HepG2 (cell line): ENCODE measurements at regions not wholly inside any gene's neighbourhood (a gene's known extent, or its start where the extent isn't known, plus 50 kb on each side); places are given as distances from the start of the nearest gene placed in this dataset.

Experiments used
- CEBPB ChIP-seq: IDR thresholded peaks from 2 replicates; pipeline ENCODE4 v1.6.1; 2011; ENCODE audit warnings: low read depth, low read length, improper control_type of control experiment, borderline replicate concordance
- HOXD1 ChIP-seq: sonication (generic); formaldehyde crosslinking; IDR thresholded peaks from 2 replicates; pipeline ENCODE4 v1.5.0; 2020; ENCODE audit warnings: missing genetic modification reagents
- LCORL ChIP-seq, 2 experiments: fragments of 450-650 bp in 1 of 2; sonication (generic) in 1 of 2; formaldehyde crosslinking in 1 of 2; IDR thresholded peaks; 2 replicates each; pipeline versions ENCODE4 v1.5.0 to v1.6.1; 2017 to 2020; ENCODE audit warnings: antibody characterized with exemption in 1 of 2, missing genetic modification reagents in 1 of 2
- MTF2 ChIP-seq: sonication (generic); formaldehyde crosslinking; IDR thresholded peaks from 2 replicates; pipeline ENCODE4 v1.5.0; 2020; ENCODE audit warnings: missing genetic modification reagents, borderline replicate concordance
- SOX13 ChIP-seq, 3 experiments: fragments of 450-650 bp in 1 of 3; sonication (generic) in 1 of 3; formaldehyde crosslinking in 1 of 3; IDR thresholded peaks in 2 of 3; conservative IDR thresholded peaks in 1 of 3; 2 replicates each; pipeline versions ENCODE4 v1.5.0 to v1.6.1; 2016 to 2020; ENCODE audit warnings: antibody characterized with exemption in 1 of 3, mild to moderate bottlenecking in 1 of 3, missing compliant biosample characterization in 1 of 3, missing genetic modification reagents in 1 of 3, moderate library complexity in 1 of 3
- SP4 ChIP-seq: sonication (generic); formaldehyde crosslinking; IDR thresholded peaks from 2 replicates; pipeline ENCODE4 v1.8.1; 2023; ENCODE audit warnings: mild to moderate bottlenecking, missing genetic modification reagents
- SRSF9 ChIP-seq: fragments of 200-400 bp; formaldehyde crosslinking; IDR thresholded peaks from 2 replicates; pipeline ENCODE4 v1.6.1; 2018; ENCODE audit warnings: borderline replicate concordance, mild to moderate bottlenecking, low read depth, low read length; ENCODE audit not compliant: insufficient read depth, poor library complexity, severe bottlenecking
- TBP ChIP-seq: sonication (generic); formaldehyde crosslinking; IDR thresholded peaks from 2 replicates; pipeline ENCODE4 v1.5.0; 2020; ENCODE audit warnings: missing genetic modification reagents
- TRIM24 ChIP-seq: sonication (generic); formaldehyde crosslinking; IDR thresholded peaks from 2 replicates; pipeline ENCODE4 v1.8.0; 2022; ENCODE audit warnings: mild to moderate bottlenecking, missing genetic modification reagents
- ZFX ChIP-seq: sonication (generic); formaldehyde crosslinking; IDR thresholded peaks from 2 replicates; pipeline ENCODE4 v1.4.0; 2020; ENCODE audit warnings: mild to moderate bottlenecking, low read depth, missing genetic modification reagents, moderate library complexity
- ZNF282 ChIP-seq: fragments of 450-650 bp; IDR thresholded peaks from 2 replicates; pipeline ENCODE4 v1.6.1; 2018; ENCODE audit not compliant: partially characterized antibody
- ZNF550 ChIP-seq: sonication (generic); formaldehyde crosslinking; IDR thresholded peaks from 2 replicates; pipeline ENCODE4 v1.4.0; 2020; ENCODE audit warnings: mild to moderate bottlenecking, missing genetic modification reagents, borderline replicate concordance
- ZNF629 ChIP-seq: sonication (generic); formaldehyde crosslinking; conservative IDR thresholded peaks from 2 replicates; pipeline ENCODE4 v1.5.0; 2020; ENCODE audit warnings: missing genetic modification reagents
- ZNF781 ChIP-seq: sonication (generic); formaldehyde crosslinking; IDR thresholded peaks from 2 replicates; pipeline ENCODE4 v1.5.1; 2020; ENCODE audit warnings: borderline replicate concordance, mild to moderate bottlenecking, missing genetic modification reagents; ENCODE audit errors: not compliant biosample characterization
- TF ChIP-seq, protein P1 (sequence below): sonication (generic); formaldehyde crosslinking; IDR thresholded peaks from 2 replicates; pipeline ENCODE4 v1.4.0; 2020; ENCODE audit warnings: mild to moderate bottlenecking, missing genetic modification reagents, borderline replicate concordance
- TF ChIP-seq, protein P2 (sequence below): sonication (generic); formaldehyde crosslinking; IDR thresholded peaks from 2 replicates; pipeline ENCODE4 v1.9.0; 2022; ENCODE audit warnings: low read depth, missing genetic modification reagents
- TF ChIP-seq, protein P3 (sequence below): sonication (generic); formaldehyde crosslinking; IDR thresholded peaks from 2 replicates; pipeline ENCODE4 v1.4.0; 2020; ENCODE audit warnings: missing genetic modification reagents
- TF ChIP-seq, protein P4 (sequence below): sonication (generic); formaldehyde crosslinking; IDR thresholded peaks from 2 replicates; pipeline ENCODE4 v1.9.0; 2021; ENCODE audit warnings: missing genetic modification reagents, mild to moderate bottlenecking, borderline replicate concordance
- TF ChIP-seq, protein P5 (sequence below): sonication (generic); formaldehyde crosslinking; IDR thresholded peaks from 2 replicates; pipeline ENCODE4 v1.5.1; 2020; ENCODE audit warnings: mild to moderate bottlenecking, missing genetic modification reagents, moderate library complexity

DNA sequence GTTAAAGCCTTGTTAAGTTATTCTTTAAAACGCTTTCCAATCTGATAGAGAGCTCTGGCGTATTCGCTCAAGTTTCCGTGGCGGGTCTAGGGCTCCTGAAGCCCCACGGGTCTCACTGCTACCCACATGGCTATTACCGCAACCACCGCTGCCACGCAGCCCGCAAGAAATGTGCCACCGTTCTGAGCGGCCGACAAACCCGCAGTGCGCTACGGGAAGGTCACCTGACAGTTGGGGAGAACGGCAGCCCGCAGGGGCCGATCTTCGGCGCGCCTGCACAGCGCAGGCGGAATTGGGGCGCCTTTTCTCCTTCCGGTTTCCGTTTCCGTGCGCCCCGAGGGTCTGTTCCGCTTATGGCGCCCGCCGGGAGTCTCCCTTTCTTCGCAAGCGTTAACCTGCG lies 76.6 kb upstream of the SNRPN start (continued):
- TF ChIP-seq, protein P1, sequence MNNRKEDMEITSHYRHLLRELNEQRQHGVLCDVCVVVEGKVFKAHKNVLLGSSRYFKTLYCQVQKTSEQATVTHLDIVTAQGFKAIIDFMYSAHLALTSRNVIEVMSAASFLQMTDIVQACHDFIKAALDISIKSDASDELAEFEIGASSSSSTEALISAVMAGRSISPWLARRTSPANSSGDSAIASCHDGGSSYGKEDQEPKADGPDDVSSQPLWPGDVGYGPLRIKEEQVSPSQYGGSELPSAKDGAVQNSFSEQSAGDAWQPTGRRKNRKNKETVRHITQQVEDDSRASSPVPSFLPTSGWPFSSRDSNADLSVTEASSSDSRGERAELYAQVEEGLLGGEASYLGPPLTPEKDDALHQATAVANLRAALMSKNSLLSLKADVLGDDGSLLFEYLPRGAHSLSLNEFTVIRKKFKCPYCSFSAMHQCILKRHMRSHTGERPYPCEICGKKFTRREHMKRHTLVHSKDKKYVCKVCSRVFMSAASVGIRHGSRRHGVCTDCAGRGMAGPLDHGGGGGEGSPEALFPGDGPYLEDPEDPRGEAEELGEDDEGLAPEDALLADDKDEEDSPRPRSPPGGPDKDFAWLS (CRISPR knock-in tag), result no peak
- no peak for TF ChIP-seq TBP
- TF ChIP-seq, protein P2, sequence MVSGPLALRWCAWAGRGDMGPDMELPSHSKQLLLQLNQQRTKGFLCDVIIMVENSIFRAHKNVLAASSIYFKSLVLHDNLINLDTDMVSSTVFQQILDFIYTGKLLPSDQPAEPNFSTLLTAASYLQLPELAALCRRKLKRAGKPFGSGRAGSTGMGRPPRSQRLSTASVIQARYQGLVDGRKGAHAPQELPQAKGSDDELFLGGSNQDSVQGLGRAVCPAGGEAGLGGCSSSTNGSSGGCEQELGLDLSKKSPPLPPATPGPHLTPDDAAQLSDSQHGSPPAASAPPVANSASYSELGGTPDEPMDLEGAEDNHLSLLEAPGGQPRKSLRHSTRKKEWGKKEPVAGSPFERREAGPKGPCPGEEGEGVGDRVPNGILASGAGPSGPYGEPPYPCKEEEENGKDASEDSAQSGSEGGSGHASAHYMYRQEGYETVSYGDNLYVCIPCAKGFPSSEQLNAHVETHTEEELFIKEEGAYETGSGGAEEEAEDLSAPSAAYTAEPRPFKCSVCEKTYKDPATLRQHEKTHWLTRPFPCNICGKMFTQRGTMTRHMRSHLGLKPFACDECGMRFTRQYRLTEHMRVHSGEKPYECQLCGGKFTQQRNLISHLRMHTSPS (CRISPR knock-in tag), result no peak
- TF ChIP-seq, protein P3, sequence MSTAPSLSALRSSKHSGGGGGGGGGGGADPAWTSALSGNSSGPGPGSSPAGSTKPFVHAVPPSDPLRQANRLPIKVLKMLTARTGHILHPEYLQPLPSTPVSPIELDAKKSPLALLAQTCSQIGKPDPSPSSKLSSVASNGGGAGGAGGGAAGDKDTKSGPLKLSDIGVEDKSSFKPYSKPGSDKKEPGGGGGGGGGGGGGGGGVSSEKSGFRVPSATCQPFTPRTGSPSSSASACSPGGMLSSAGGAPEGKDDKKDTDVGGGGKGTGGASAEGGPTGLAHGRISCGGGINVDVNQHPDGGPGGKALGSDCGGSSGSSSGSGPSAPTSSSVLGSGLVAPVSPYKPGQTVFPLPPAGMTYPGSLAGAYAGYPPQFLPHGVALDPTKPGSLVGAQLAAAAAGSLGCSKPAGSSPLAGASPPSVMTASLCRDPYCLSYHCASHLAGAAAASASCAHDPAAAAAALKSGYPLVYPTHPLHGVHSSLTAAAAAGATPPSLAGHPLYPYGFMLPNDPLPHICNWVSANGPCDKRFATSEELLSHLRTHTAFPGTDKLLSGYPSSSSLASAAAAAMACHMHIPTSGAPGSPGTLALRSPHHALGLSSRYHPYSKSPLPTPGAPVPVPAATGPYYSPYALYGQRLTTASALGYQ, result peak; percentile 32; the same call in 1 of the 2 replicates
- no peak for TF ChIP-seq SP4 (CRISPR knock-in tag)
- TF ChIP-seq SOX13 (IDR thresholded peaks at IDR 0.05), result no peak
- peak in 1 of 2 experiments; percentile 26; a peak in 1 of 4 replicates for TF ChIP-seq SOX13 (CRISPR knock-in tag; conservative IDR thresholded peaks at IDR 0.05 in 1 of 2, IDR thresholded peaks at IDR 0.05 in 1 of 2)
- no peak for TF ChIP-seq ZNF629
- TF ChIP-seq ZNF550 (CRISPR knock-in tag), result no peak
- no peak for TF ChIP-seq ZNF282
- TF ChIP-seq MTF2 (CRISPR knock-in tag), result no peak
- no peak for TF ChIP-seq LCORL (IDR thresholded peaks at IDR 0.05)
- 0 out of 2 replicates have a peak, but pooled peaks have one; percentile 24 for TF ChIP-seq LCORL (CRISPR knock-in tag; IDR thresholded peaks at IDR 0.05)
- no peak for TF ChIP-seq TRIM24 (CRISPR knock-in tag)
- no peak for TF ChIP-seq ZNF781 (CRISPR knock-in tag)
- TF ChIP-seq CEBPB, result no peak
- TF ChIP-seq, protein P4, sequence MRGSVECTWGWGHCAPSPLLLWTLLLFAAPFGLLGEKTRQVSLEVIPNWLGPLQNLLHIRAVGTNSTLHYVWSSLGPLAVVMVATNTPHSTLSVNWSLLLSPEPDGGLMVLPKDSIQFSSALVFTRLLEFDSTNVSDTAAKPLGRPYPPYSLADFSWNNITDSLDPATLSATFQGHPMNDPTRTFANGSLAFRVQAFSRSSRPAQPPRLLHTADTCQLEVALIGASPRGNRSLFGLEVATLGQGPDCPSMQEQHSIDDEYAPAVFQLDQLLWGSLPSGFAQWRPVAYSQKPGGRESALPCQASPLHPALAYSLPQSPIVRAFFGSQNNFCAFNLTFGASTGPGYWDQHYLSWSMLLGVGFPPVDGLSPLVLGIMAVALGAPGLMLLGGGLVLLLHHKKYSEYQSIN (CRISPR knock-in tag), result no peak
- no peak for TF ChIP-seq SRSF9
- TF ChIP-seq, protein P5, sequence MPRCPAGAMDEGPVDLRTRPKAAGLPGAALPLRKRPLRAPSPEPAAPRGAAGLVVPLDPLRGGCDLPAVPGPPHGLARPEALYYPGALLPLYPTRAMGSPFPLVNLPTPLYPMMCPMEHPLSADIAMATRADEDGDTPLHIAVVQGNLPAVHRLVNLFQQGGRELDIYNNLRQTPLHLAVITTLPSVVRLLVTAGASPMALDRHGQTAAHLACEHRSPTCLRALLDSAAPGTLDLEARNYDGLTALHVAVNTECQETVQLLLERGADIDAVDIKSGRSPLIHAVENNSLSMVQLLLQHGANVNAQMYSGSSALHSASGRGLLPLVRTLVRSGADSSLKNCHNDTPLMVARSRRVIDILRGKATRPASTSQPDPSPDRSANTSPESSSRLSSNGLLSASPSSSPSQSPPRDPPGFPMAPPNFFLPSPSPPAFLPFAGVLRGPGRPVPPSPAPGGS (CRISPR knock-in tag), result 0 out of 2 replicates have a peak, but pooled peaks have one; percentile 21
- no peak for TF ChIP-seq HOXD1 (CRISPR knock-in tag)
- TF ChIP-seq ZFX (CRISPR knock-in tag), result peak; percentile 62
